Vagina (tissue), 2 donors: ENCODE measurements at regions not wholly inside any gene's neighbourhood (a gene's known extent, or its start where the extent isn't known, plus 50 kb on each side); places are given as distances from the start of the nearest gene placed in this dataset.

Source experiments
- POLR2A ChIP-seq, 2 donors: fragments of 450-650 bp; IDR thresholded peaks; one replicate each; pipeline ENCODE4 v1.6.1; 2017; ENCODE audit warnings: antibody characterized with exemption in 2 of 2, mild to moderate bottlenecking in 2 of 2, moderate library complexity in 2 of 2
- POLR2AphosphoS5 ChIP-seq, 2 donors: sonication (generic); formaldehyde crosslinking; IDR thresholded peaks; one replicate each; pipeline ENCODE4 v1.9.0; 2017; ENCODE audit warnings: antibody characterized with exemption in 2 of 2, mild to moderate bottlenecking in 2 of 2, low read depth in 1 of 2; ENCODE audit not compliant: insufficient read depth in 1 of 2

DNA sequence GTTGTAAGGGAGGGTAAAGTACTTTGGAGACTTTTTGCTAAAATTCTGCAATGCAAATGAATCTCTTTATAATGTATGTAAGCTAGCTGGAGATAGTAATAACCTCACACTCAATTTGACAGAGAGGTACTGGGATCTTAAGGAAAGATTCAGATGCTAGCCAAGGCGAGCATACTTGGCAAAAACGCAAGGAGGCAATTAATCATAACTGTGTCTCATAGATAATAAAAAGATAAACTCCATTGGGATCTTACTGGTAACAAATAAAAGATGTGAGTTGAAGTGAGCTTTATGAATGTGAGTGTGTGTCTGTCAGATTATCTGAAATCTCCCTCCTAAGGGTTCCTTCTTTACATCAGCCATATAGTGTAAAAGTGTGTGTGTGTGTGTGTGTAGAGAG is 533.0 kb downstream of the TMX3 start:
- TF ChIP-seq POLR2A (IDR thresholded peaks at IDR 0.05) (no peak), POLR2AphosphoS5 (IDR thresholded peaks at IDR 0.05; ENCODE audit: insufficient read depth in 1 of 2, low read depth in 1 of 2) (no peak)
